ENCODE measurements at regions not wholly inside any gene's neighbourhood (a gene's known extent, or its start where the extent isn't known, plus 50 kb on each side); places are given as distances from the start of the nearest gene placed in this dataset.

GRCh38 chr17:37848690-37849616 is 75.3 kb upstream of the TBC1D3K start:
- H3K4me2 ChIP-seq (ENCODE audit: unreplicated experiment), result no peak overlapping the region
- TF ChIP-seq EZH2 (IDR thresholded peaks at IDR 0.05; ENCODE audit: insufficient read depth, poor library complexity, severe bottlenecking) (no peak), EZH2phosphoT487 (IDR thresholded peaks at IDR 0.05; ENCODE audit: insufficient read depth, low read depth) (no peak)
- no peaks in the 10 kb centered on the region for H3F3A ChIP-seq (ENCODE audit: insufficient read depth)
- H3K9ac ChIP-seq, result no peak overlapping the region
- no peaks in the 10 kb centered on the region for H4K20me1 ChIP-seq (ENCODE audit: insufficient read depth)
- H3K4me3 ChIP-seq, result no peak overlapping the region
- H3K79me2 ChIP-seq (ENCODE audit: insufficient read depth), result no peaks in the 10 kb centered on the region
- no peaks in the 10 kb centered on the region for H3K36me3 ChIP-seq (ENCODE audit: low read depth)
- H3K4me1 ChIP-seq (ENCODE audit: insufficient read depth), result no peaks in the 10 kb centered on the region
- in situ Hi-C loops (cut with MboI), result no loop called here
- H3K9me2 ChIP-seq (ENCODE audit: insufficient read depth), result no peaks in the 10 kb centered on the region
- no peak overlapping the region for H2AFZ ChIP-seq
- H3K27me3 ChIP-seq (replicated peaks; ENCODE audit: insufficient read depth), result no peaks in the 10 kb centered on the region; the same call in 1 of the 2 replicates
- 67 to 71% methylated on average over 15 of the region's 15 CpGs for WGBS, 2 experiments (ENCODE audit: low coverage in 1 of 2, low lambda C conversion rate in 2 of 2, missing lambda C conversion rate in 2 of 2)
- no peaks in the 10 kb centered on the region for H3K9me3 ChIP-seq (ENCODE audit: low read depth)
- peak; percentile 77 for DNase-seq
- no peak overlapping the region for H3K27ac ChIP-seq

GRCh38 chr17:37847811-37848331 is 76.3 kb upstream of the TBC1D3K start:
- no peaks in the 10 kb centered on the region for H3K36me3 ChIP-seq (ENCODE audit: low read depth)
- H3K4me1 ChIP-seq (ENCODE audit: insufficient read depth), result no peaks in the 10 kb centered on the region
- H3K79me2 ChIP-seq (ENCODE audit: insufficient read depth), result no peaks in the 10 kb centered on the region
- no peak overlapping the region for H2AFZ ChIP-seq
- in situ Hi-C loops (cut with MboI), result no loop called here
- no peak for TF ChIP-seq EZH2 (IDR thresholded peaks at IDR 0.05; ENCODE audit: insufficient read depth, poor library complexity, severe bottlenecking)
- TF ChIP-seq EZH2phosphoT487 (IDR thresholded peaks at IDR 0.05; ENCODE audit: insufficient read depth, low read depth), result no peak
- no peak overlapping the region for H3K4me3 ChIP-seq
- no peak overlapping the region for H3K4me2 ChIP-seq (ENCODE audit: unreplicated experiment)
- H3K27ac ChIP-seq, result no peak overlapping the region
- H4K20me1 ChIP-seq (ENCODE audit: insufficient read depth), result no peaks in the 10 kb centered on the region
- H3F3A ChIP-seq (ENCODE audit: insufficient read depth), result no peaks in the 10 kb centered on the region
- H3K9me3 ChIP-seq (ENCODE audit: low read depth), result no peaks in the 10 kb centered on the region
- no peak overlapping the region for H3K9ac ChIP-seq
- 74% methylated on average over 12 of the region's 12 CpGs for WGBS, 2 experiments (ENCODE audit: low coverage in 1 of 2, low lambda C conversion rate in 2 of 2, missing lambda C conversion rate in 2 of 2)
- no peaks in the 10 kb centered on the region; the same call in 1 of the 2 replicates for H3K27me3 ChIP-seq (replicated peaks; ENCODE audit: insufficient read depth)
- DNase-seq, result no peak
- H3K9me2 ChIP-seq (ENCODE audit: insufficient read depth), result no peaks in the 10 kb centered on the region

- in situ Hi-C loops (cut with MboI), result no loop called here
- Histone ChIP-seq H3K9me3 (ENCODE audit: low read depth) (no peaks in the 10 kb centered on the region), H3K9ac (no peak overlapping the region), H3F3A (ENCODE audit: insufficient read depth) (no peaks in the 10 kb centered on the region), H4K20me1 (ENCODE audit: insufficient read depth) (no peaks in the 10 kb centered on the region), H3K4me3 (no peak overlapping the region), H3K79me2 (ENCODE audit: insufficient read depth) (no peaks in the 10 kb centered on the region), H3K4me2 (ENCODE audit: unreplicated experiment) (no peak overlapping the region), H2AFZ (no peak overlapping the region), H3K36me3 (ENCODE audit: low read depth) (no peaks in the 10 kb centered on the region), H3K4me1 (ENCODE audit: insufficient read depth) (no peaks in the 10 kb centered on the region), H3K27ac (no peak overlapping the region), H3K27me3 (replicated peaks; ENCODE audit: insufficient read depth) (no peaks in the 10 kb centered on the region), H3K9me2 (ENCODE audit: insufficient read depth) (no peaks in the 10 kb centered on the region)
- 47 to 64% methylated on average over 7 of the region's 7 CpGs for WGBS, 2 experiments (ENCODE audit: low coverage in 1 of 2, low lambda C conversion rate in 2 of 2, missing lambda C conversion rate in 2 of 2)
- no peak for DNase-seq
- TF ChIP-seq EZH2phosphoT487 (IDR thresholded peaks at IDR 0.05; ENCODE audit: insufficient read depth, low read depth) (no peak), EZH2 (IDR thresholded peaks at IDR 0.05; ENCODE audit: insufficient read depth, poor library complexity, severe bottlenecking) (no peak)
These were observed 77.1 kb upstream of the TBC1D3K start for GRCh38 chr17:37847102-37847501.

GRCh38 chr17:37844977-37845293 is 79.3 kb upstream of the TBC1D3K start:
- Histone ChIP-seq H4K20me1 (ENCODE audit: insufficient read depth) (no peaks in the 10 kb centered on the region), H3K9me2 (ENCODE audit: insufficient read depth) (no peaks in the 10 kb centered on the region), H3K4me1 (ENCODE audit: insufficient read depth) (no peaks in the 10 kb centered on the region), H3F3A (ENCODE audit: insufficient read depth) (no peaks in the 10 kb centered on the region), H3K4me2 (ENCODE audit: unreplicated experiment) (peak overlapping the region; percentile 32), H3K27ac (no peak overlapping the region), H2AFZ (peak overlapping the region; percentile 27; the same call in 1 of the 2 replicates), H3K36me3 (ENCODE audit: low read depth) (no peaks in the 10 kb centered on the region), H3K9me3 (ENCODE audit: low read depth) (no peaks in the 10 kb centered on the region), H3K27me3 (replicated peaks; ENCODE audit: insufficient read depth) (no peaks in the 10 kb centered on the region), H3K4me3 (no peak overlapping the region), H3K9ac (no peak overlapping the region), H3K79me2 (ENCODE audit: insufficient read depth) (no peaks in the 10 kb centered on the region)
- in situ Hi-C loops (cut with MboI), result no loop called here
- TF ChIP-seq EZH2 (IDR thresholded peaks at IDR 0.05; ENCODE audit: insufficient read depth, poor library complexity, severe bottlenecking), result no peak
- no peak for TF ChIP-seq EZH2phosphoT487 (IDR thresholded peaks at IDR 0.05; ENCODE audit: insufficient read depth, low read depth)
- DNase-seq, result no peak
- 35 to 38% methylated on average over 15 of the region's 15 CpGs for WGBS, 2 experiments (ENCODE audit: low coverage in 1 of 2, low lambda C conversion rate in 2 of 2, missing lambda C conversion rate in 2 of 2)

Measured in GM23248 (cell line).